ENCODE measurements at regions not wholly inside any gene's neighbourhood (a gene's known extent, or its start where the extent isn't known, plus 50 kb on each side); places are given as distances from the start of the nearest gene placed in this dataset.

GRCh38 chr18:67662996-67663395, 146.5 kb upstream of the DSEL start:
- H2AFZ ChIP-seq (ENCODE audit: low read length) = no peak overlapping the region
- no peak overlapping the region for H2AK5ac ChIP-seq (ENCODE audit: low read depth, low read length)
- H3K36me3 ChIP-seq (ENCODE audit: control insufficient read depth in 2 of 4, insufficient read depth in 4 of 4, low read length in 3 of 4) = no peaks in the 10 kb centered on the region
- H2BK5ac ChIP-seq (ENCODE audit: low read depth, low read length) = no peak overlapping the region
- no peak overlapping the region for H3K9ac ChIP-seq (replicated peaks in 1 of 4; ENCODE audit: extremely low read depth in 1 of 4, low read depth in 3 of 4, low read length in 3 of 4)
- no peak overlapping the region for H3K14ac ChIP-seq (ENCODE audit: insufficient read length)
- no peak overlapping the region for H2BK20ac ChIP-seq (ENCODE audit: low read length)
- ChIA-PET CTCF (ENCODE audit: partially characterized antibody) (interaction anchor here (0.6 kb wide), 1 partner anchor 901 kb away, joined by 4 read pairs; no protein-coding TSS in a partner anchor), POLR2A (ENCODE audit: partially characterized antibody) (no interaction called here)
- H3K23ac ChIP-seq (ENCODE audit: insufficient read length) = no peak overlapping the region
- no peak overlapping the region for H2BK15ac ChIP-seq (ENCODE audit: low read length)
- no peak for FAIRE-seq
- no peak overlapping the region for H3K4me3 ChIP-seq (ENCODE audit: extremely low read depth in 1 of 4, insufficient read depth in 2 of 4, low read depth in 3 of 4, low read length in 4 of 4)
- no peaks in the 10 kb centered on the region for H3K79me1 ChIP-seq (ENCODE audit: low read depth, low read length)
- no peak overlapping the region for H4K91ac ChIP-seq (replicated peaks; ENCODE audit: insufficient read length, low read length)
- H3K23me2 ChIP-seq (ENCODE audit: low read depth, low read length) = no peaks in the 10 kb centered on the region
- no peak overlapping the region for H2BK120ac ChIP-seq (replicated peaks; ENCODE audit: low read depth, low read length)
- H3K4me2 ChIP-seq (ENCODE audit: insufficient read depth in 1 of 2, low read depth in 2 of 2, low read length in 2 of 2) = no peak overlapping the region
- no peaks in the 10 kb centered on the region for H3K4me1 ChIP-seq (replicated peaks in 1 of 4; ENCODE audit: control insufficient read depth in 3 of 4, insufficient read depth in 4 of 4, low read length in 3 of 4)
- H4K20me1 ChIP-seq (replicated peaks in 1 of 2; ENCODE audit: control insufficient read depth in 1 of 2, insufficient read depth in 2 of 2, low read length in 2 of 2) = no peaks in the 10 kb centered on the region
- H3K27me3 ChIP-seq (replicated peaks in 1 of 4; ENCODE audit: control insufficient read depth in 3 of 4, extremely low read depth in 1 of 4, insufficient read depth in 3 of 4, low read length in 3 of 4) = no peaks in the 10 kb centered on the region
- no peaks in the 10 kb centered on the region for H3K79me2 ChIP-seq (ENCODE audit: control insufficient read depth in 1 of 2, insufficient read depth in 2 of 2, low read length in 2 of 2)
- no peak overlapping the region for H3K18ac ChIP-seq (ENCODE audit: extremely low read depth, low read length)
- no peak overlapping the region for H4K8ac ChIP-seq (ENCODE audit: extremely low read depth, insufficient read depth, low read length)
- H2BK12ac ChIP-seq (ENCODE audit: low read depth, low read length) = no peak overlapping the region
- no peak for DNase-seq (ENCODE audit: low read depth in 1 of 2, low spot score in 2 of 2)
- H3K9me3 ChIP-seq (ENCODE audit: insufficient read depth in 2 of 2, low read depth in 1 of 2, low read length in 1 of 2) = no peaks in the 10 kb centered on the region
- no peak overlapping the region for H3K4ac ChIP-seq (replicated peaks; ENCODE audit: insufficient read length, low read depth, low read length)
- H3K27ac ChIP-seq (ENCODE audit: low read depth, low read length) = no peak overlapping the region
- H3K56ac ChIP-seq (replicated peaks; ENCODE audit: insufficient read length, low read depth, low read length) = no peak overlapping the region
- no peak overlapping the region for H4K5ac ChIP-seq (ENCODE audit: insufficient read length, low read depth, low read length)
- TF ChIP-seq ASH2L (IDR thresholded peaks at IDR 0.05; ENCODE audit: low read length) (no peak), CBX5 (IDR thresholded peaks at IDR 0.05; ENCODE audit: low read depth, low read length) (no peak), BRCA1 (IDR thresholded peaks at IDR 0.05; ENCODE audit: low read depth, low read length) (no peak), CTBP2 (IDR thresholded peaks at IDR 0.05; ENCODE audit: borderline replicate concordance, insufficient read depth, insufficient read length, low read length) (no peak), CBX8 (IDR thresholded peaks at IDR 0.05; ENCODE audit: borderline replicate concordance, low read depth, low read length) (no peak), KDM1A (IDR thresholded peaks at IDR 0.05; ENCODE audit: borderline replicate concordance, low read length) (no peak), FOSL1 (IDR thresholded peaks at IDR 0.05; ENCODE audit: insufficient read depth, low read depth, low read length) (no peak), GABPA (IDR thresholded peaks at IDR 0.05; ENCODE audit: borderline replicate concordance, insufficient read depth, low read length) (no peak), TEAD4 (IDR thresholded peaks at IDR 0.05; ENCODE audit: low read depth, low read length) (no peak), JUN (IDR thresholded peaks at IDR 0.05; ENCODE audit: low read depth, low read length) (no peak), USF2 (IDR thresholded peaks at IDR 0.05; ENCODE audit: low read length) (no peak), SIRT6 (IDR thresholded peaks at IDR 0.05; ENCODE audit: low read length) (no peak), SRF (IDR thresholded peaks at IDR 0.05; ENCODE audit: low read depth, low read length) (no peak), TAF7 (optimal IDR thresholded peaks at IDR 0.05; ENCODE audit: borderline replicate concordance, low read depth, low read length) (no peak), RFX5 (IDR thresholded peaks at IDR 0.05; ENCODE audit: borderline replicate concordance, low read depth, low read length) (no peak), NRF1 (IDR thresholded peaks at IDR 0.05; ENCODE audit: low read depth, low read length) (no peak)
